ENCODE measurements at regions not wholly inside any gene's neighbourhood (a gene's known extent, or its start where the extent isn't known, plus 50 kb on each side); places are given as distances from the start of the nearest gene placed in this dataset.

DNA sequence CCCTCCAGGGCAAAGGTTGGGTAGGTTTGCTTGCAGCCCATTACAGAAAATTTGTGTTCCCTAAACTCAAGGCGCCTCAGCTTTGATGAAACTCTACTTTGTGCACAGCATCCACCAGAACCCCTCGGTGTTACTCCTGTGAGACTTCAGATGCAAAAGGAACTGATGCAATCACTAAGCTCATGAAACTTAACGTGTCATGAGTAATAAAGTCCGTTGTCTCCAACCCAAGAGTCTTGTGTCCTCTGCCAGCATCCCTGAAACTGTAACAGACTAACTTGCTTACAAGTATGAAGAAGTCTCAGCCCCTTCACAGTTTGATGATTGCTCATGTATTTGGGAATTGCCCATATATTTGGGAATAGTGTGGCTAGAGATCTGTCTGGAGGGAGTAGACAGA is 74.8 kb upstream of the MARCHF10 start:
- DNase-seq = no peak

DNA sequence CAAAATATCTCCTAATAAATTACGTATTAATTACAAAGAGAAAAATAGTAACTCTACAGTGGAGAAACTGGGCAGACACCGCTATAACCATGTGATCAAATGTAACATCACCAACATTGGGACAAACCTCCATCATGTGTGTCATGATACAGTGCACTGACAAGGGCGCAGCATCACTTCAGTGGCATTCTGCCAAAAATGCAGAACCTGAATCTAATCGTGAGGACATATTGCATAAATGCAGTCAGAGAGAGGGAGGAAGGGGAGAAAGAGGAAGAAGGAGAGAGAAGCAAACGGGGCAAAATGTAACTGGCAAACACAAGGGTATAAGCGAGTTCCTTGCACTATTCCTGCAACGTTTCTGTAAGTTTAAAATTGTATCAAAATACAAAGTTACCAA is 74.2 kb upstream of the MARCHF10 start:
- DNase-seq = no peak

GRCh38 chr17:62880120-62880519 is 72.0 kb upstream of the MARCHF10 start:
- no peak for DNase-seq

DNA sequence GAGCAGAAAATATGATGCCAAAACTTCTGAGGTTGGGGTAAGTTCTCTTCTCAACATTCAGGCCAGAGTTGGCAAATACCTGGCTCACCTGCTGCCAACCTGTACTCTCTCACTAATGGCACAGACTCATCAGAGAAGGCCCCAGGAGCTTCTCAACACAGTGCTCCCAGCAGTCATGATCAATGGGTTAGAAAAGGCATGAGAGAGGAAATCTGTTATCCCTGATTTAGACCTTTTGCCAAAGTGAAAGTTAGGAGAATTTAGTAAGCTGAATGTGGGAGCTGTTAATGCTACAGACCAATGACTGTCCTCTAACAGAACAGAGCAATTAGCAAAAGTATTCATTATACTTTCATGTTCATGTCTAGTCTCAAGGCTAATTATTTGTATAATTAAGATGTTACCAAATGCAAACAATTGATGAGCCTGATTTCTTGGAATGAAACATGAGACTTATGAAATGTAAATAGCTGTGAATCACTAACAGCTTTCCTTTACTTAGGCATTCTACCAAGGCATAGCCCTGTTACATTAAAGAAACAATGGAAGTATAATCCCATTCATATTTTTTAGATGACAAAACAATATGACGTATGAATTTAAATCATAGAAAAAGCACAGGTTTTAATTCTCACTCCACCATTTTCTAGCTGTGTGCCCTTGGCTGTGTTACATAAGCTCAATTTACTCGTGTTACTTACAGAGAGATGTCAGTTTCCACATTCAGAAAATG is 68.7 kb upstream of the MARCHF10 start:
- DNase-seq = no peak

DNA sequence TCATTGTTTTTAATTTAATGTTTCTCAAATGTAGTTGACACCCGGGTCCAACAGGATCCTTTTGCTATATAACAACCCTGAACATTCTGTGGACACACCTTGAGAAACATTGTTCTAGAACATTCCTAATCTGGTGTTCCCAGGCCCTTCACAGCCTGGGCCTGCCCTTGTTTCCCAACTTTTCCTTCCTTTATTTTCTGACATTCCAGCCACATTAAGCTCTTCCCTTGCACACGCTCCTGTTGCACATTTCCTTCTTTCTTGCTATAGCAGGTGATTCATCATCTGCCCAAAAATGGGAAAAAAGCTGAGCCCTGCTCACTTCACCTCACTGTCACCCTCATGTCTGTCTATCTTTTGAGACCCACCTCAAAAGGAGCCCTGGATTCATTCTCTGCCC is 67.9 kb upstream of the MARCHF10 start:
- no peak for DNase-seq

GRCh38 chr17:62875296-62875695 is 67.2 kb upstream of the MARCHF10 start:
- no peak for DNase-seq

DNA sequence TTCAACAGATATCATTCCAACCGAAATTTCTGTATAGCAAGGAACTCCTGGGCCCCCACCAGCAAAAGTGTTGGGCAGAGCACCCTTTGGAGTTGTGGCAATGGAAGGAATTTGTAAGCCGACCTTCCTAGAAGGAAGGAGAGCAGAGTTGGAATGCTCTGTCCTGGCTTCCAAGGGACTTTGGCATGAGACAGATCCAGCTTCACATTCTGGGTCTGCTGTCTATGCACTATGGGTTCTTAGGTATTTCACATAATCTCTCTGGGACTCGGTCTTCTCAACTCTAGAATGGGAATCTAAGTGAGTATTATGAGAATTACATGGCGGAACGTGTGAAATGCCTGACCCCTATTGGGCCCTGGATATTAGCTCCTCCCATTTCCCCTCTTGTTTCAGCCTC is 63.2 kb upstream of the MARCHF10 start:
- DNase-seq = no peak

GRCh38 chr17:62870552-62870971 is 62.4 kb upstream of the MARCHF10 start:
- peak in 1 of 56 donors; percentile 45 for DNase-seq

GRCh38 chr17:62870030-62870541 is 62.0 kb upstream of the MARCHF10 start:
- DNase-seq = peak in 24 of 56 donors; percentile 4 to 57 (median 22)

GRCh38 chr17:62868723-62869122 is 60.6 kb upstream of the MARCHF10 start:
- DNase-seq = no peak

GRCh38 chr17:62868008-62868407 is 59.9 kb upstream of the MARCHF10 start:
- peak in 1 of 56 donors; percentile 2 for DNase-seq

- DNase-seq = no peak
These were observed 59.2 kb upstream of the MARCHF10 start for GRCh38 chr17:62867303-62867702.

GRCh38 chr17:62866471-62866870 is 58.4 kb upstream of the MARCHF10 start:
- no peak for DNase-seq

GRCh38 chr17:62865586-62865985 is 57.5 kb upstream of the MARCHF10 start:
- DNase-seq = no peak

DNA sequence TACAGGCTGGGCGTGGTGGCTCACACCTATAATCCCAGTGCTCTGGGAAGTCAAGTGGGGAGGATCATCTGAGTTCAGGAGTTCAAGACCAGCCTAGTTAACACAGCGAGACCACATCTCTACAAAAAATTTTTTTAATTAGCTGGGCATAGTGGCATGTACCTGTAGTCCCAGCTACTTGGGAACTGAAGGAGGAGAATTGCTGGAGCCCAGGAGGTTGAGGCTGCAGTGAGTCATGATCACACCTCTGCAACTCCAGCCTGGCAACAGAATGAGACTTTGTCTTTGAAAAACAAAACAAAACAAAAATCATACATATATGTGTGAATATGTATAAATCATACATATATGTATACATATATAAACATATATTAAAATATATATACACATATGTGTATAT is 54.1 kb upstream of the MARCHF10 start:
- DNase-seq = no peak

- no peak for DNase-seq
These were observed 53.1 kb upstream of the MARCHF10 start for GRCh38 chr17:62860962-62861873.

- no peak for DNase-seq
These were observed 51.0 kb upstream of the MARCHF10 start for GRCh38 chr17:62859146-62859545.
